ENCODE measurements at regions not wholly inside any gene's neighbourhood (a gene's known extent, or its start where the extent isn't known, plus 50 kb on each side); places are given as distances from the start of the nearest gene placed in this dataset.

- TF ChIP-seq CTCF (conservative IDR thresholded peaks at IDR 0.05; ENCODE audit: low read length) (no peak), EZH2phosphoT487 (IDR thresholded peaks at IDR 0.05; ENCODE audit: borderline replicate concordance, low read depth, low read length) (no peak)
These were observed 57.8 kb downstream of the FAM181B start for GRCh38 chr11:82675838-82676237.
